GM18873 (cell line): ENCODE measurements at regions not wholly inside any gene's neighbourhood (a gene's known extent, or its start where the extent isn't known, plus 50 kb on each side); places are given as distances from the start of the nearest gene placed in this dataset.

Source experiments
- ATAC-seq: cut with Tn5 transposase; IDR thresholded peaks from one replicate; pipeline ENCODE4 v1.9.1; 2021; ENCODE audit warnings: mild to moderate bottlenecking, moderate library complexity, moderate number of reproducible peaks; ENCODE audit not compliant: unreplicated experiment, low FRiP score

DNA sequence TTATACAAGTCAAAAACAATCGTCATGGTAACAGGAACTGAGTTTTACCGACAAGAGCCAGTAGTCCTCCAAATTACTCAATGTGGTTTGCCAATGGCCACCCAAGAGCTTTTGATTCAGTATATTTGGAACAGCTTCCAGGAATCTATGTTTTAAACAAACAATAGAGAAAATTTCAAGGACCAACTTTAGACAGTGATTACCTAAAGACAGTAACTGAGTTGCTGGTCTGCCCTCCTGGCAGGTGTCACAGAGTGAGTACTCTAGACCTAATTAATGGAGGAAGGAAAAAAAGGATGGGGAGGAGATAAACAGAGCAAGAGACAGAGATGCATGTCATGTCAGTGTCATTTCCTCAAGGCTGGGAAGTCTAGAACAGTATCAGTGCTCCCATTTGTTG is 361.3 kb upstream of the BTBD3 start:
- no peak for ATAC-seq

DNA sequence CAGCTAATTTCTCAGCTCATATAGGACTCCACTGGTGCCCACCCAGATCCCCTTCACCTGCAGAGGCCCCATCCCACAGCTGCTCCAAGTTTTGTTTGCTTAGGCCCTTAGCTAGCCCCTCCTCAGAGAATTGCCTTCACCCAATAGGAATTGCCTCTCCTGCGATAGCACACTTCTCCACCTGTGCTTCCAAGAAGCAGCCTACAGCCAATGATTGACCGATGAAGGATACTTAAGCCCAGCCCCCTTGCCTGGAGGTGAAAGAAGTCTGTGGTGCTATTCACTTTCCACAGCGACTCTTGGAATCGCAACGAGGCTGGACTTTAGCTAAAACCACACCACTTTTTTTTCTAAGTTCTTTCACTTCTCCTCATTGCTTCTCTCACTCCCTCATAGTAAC is 353.2 kb upstream of the BTBD3 start:
- ATAC-seq, result no peak

- ATAC-seq, result no peak
These were observed 348.5 kb upstream of the BTBD3 start for GRCh38 chr20:11569163-11569562.

GRCh38 chr20:11573507-11573906 is 344.2 kb upstream of the BTBD3 start:
- no peak for ATAC-seq

DNA sequence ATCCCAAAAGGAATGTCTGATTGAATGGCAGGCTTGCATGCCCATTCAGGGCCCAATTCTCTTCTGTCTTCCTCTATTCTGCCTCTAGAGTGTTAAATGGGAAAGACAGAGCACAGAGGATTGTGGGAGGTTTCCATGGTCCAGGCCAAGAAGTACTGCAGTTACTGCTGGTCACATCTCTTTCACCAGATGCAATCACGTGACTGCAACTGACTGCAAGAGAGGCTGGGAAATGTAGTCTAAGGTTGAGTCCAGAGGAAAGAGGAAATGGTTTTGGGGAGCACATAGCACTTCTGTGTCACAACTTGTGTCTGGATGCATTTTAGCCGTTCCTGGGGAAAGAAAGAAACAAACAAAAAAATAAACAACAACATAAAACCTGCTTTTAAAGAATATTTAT is 336.4 kb upstream of the BTBD3 start:
- no peak for ATAC-seq

- ATAC-seq, result no peak
These were observed 335.6 kb upstream of the BTBD3 start for GRCh38 chr20:11582060-11582459.

GRCh38 chr20:11585752-11586352 is 331.8 kb upstream of the BTBD3 start:
- no peak for ATAC-seq

GRCh38 chr20:11588875-11589274 is 328.8 kb upstream of the BTBD3 start:
- no peak for ATAC-seq

DNA sequence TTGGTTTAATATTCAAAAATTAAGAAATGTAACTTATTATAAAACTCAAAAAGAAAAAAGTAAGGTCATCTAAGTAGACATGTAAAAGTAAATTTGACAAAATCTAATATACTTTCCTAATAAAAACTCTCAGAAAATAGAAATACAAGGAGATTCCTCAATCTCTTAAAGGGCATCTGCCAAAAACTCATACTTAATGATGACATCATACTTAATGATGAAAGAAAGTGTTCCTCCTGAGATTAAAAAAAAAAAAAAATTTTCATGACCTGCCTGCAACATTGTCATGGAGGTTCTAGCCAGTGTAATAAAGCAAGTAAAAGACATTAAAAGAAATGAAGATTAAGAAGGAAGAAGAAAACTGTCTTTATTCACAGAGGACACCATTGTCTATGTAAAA is 325.7 kb upstream of the BTBD3 start:
- ATAC-seq, result no peak

DNA sequence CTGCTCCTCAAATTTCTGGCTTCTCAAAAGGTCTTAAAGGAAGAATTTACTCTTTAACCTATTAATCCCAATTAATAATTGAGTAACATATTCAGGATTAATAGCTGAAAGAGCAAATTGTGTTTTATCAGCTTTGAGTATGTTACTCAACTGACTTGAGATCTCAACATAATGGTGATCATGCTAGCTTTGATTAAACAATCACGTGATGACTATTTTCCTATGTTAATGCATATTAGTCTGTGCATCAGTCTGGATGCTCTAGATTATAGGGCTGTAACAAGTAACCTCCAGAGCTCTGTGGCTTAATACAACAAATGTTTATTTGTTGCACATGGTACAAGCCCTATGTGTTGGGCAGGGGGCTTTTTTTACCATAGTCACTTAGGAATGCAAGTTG is 313.4 kb upstream of the BTBD3 start:
- ATAC-seq, result no peak

GRCh38 chr20:11607047-11607446 is 310.6 kb upstream of the BTBD3 start:
- ATAC-seq, result no peak

DNA sequence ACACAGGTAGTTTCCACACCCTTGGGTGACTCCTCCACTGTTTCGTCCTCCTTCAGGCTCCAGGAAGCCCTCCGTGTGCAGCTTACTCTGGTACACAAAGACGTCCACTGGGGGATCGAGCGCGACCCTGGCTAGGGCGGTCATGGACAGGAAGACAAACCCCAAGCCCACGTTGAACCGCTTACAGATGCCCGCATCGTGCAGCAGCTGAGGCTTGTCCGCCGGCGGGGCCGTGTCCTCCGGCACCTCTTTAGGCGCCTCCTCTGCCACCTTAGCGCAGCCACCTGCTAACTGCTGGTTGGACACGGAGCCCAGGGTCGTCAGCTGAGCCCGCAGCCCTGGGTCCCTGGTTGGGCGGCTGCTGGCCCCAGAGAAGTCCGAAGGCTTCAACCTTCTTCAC is 309.0 kb upstream of the BTBD3 start:
- ATAC-seq, result no peak

DNA sequence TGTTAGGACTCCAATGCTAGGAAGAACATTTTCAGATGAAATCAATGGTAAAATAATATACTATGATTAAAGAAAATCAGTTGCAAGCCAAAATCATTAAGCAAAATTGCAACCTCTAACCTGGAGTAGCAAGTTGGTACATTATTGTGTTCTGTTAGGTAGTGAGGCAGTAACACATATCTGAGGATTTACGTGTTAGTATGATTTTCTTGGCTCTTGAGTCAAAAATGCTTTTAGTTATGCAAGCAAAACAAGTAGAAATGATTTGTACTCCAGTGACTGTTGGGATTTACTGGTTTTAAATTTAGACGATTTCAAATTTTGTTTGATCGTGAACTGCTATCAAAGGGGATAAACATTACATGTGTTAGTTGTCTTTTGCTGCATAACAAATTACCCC is 293.0 kb upstream of the BTBD3 start:
- ATAC-seq, result no peak

DNA sequence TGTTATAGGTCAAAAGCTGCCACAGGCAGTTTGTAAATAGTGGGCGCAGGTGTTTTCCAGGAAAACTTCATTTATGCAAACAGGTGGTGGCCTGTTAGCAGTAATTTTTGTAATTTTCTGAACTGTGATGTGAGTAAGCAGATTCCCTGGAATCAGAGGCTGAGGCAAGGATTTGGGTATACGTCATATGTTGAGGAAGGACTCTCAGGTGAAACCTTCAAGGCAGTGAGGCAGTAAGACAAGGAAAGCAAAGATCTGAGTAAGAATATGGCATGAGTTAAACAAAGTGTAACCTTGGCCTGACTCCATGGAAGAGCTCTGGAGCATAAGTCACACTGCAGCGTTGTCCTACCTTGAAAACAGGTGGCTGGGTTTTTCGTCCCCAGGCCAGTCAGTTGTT is 291.1 kb upstream of the BTBD3 start:
- no peak for ATAC-seq

- ATAC-seq, result no peak
These were observed 274.8 kb upstream of the BTBD3 start for GRCh38 chr20:11642866-11643265.

GRCh38 chr20:11646359-11646758 is 271.3 kb upstream of the BTBD3 start:
- no peak for ATAC-seq

DNA sequence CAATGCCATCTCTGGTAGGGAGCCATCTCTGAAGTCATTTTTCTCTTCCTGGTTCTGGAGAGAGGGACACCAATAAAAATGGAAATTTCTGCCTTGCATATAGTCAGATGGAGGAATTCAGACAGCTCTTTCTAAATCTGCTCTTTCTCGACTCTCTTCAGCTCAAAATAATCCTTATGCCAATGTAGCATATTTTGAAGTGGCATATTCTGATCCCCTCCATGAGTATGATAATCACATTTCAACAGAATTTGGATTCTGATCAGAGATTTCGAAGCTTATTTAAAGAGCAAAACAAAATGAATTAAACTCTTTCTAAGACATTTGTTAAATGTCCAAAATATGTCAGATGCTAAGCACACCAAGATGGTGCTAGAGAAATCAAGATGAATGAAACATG is 267.1 kb upstream of the BTBD3 start:
- ATAC-seq, result no peak

DNA sequence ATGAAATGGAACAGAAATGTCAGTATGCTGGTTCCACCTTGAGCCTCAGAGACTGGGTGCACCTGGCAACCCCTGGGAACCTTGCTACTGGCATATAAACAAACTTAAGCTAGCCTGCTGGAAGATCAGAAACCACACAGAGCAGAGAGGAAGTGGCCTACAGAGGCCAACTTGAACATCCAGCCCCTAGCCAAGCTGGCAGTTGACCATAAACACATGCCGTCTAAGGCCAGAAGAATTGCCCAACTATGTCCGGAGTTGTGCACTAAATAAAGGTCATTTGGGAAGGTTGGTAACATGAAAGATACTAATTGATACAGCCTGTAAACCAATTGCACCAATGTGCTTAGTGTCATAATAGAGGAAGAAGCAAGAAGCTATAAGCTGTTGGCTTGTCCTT is 266.6 kb upstream of the BTBD3 start:
- no peak for ATAC-seq

GRCh38 chr20:11651647-11652046 is 266.0 kb upstream of the BTBD3 start:
- no peak for ATAC-seq

GRCh38 chr20:11652128-11652527 is 265.6 kb upstream of the BTBD3 start:
- ATAC-seq, result no peak

GRCh38 chr20:11654766-11655165 is 262.9 kb upstream of the BTBD3 start:
- ATAC-seq, result no peak

- ATAC-seq, result no peak
These were observed 257.0 kb upstream of the BTBD3 start for GRCh38 chr20:11660673-11661072.

- no peak for ATAC-seq
These were observed 246.6 kb upstream of the BTBD3 start for GRCh38 chr20:11671015-11671511.
